ENCODE measurements at regions not wholly inside any gene's neighbourhood (a gene's known extent, or its start where the extent isn't known, plus 50 kb on each side); places are given as distances from the start of the nearest gene placed in this dataset.

DNA sequence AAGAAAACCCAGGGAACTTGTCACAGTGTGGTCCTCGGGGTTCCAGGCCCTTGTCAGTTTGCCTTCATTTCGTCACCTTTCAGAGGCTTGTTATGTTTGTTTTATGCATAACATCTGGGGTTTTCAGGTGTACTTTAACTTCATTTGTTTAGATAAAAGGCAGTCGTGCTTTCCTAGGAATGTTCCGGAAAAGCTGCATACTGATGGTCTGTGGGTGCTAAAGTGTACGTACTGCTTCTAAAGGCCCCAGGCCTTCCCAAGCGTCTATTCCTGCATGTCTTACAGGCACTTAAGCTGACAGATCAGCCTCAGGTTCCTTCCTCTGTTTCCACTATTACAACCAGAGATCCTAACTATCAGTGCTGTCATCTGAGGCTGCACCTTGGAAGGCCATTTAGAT lies 95.6 kb upstream of the ANKH start:
- DNase-seq, result no peak

DNA sequence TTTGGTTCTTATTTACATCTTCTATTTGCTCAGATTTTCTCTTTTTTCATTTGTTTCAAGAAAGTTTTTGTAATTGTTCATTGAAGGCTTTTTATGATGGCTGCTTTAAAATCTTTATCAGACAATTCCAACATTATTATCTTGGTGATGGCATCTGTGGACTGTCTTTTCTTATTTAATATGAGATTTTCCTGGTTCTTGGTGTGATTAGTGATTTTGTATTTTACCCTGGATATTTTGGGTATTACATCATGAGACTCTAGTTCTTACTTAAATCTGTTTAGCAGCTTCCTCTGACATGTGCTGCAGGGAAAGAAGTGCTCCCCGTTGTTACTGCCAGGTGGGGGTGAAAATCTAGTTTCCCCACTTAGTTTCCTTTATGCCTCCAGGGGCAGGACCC lies 94.2 kb upstream of the ANKH start:
- DNase-seq, result no peak

DNA sequence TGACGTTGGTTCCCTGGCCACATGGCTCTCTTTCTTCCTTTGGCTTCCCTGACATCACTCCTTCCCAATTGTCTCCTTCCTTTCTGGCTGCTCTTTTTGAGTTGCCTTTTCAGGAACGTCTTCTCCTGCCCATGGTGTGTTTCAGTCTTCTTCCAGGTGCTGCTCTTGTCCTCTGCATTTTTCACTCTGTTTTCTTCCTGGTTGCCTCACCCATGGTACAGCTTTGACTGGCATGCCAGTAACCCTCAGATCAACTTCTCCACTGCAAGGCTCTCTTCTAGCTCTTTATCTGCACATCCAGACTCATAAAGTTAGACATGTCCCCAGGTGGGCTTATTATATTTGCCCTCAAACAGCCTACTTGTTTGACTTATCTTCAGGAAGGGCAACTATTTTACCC lies 91.0 kb upstream of the ANKH start:
- no peak for DNase-seq

DNA sequence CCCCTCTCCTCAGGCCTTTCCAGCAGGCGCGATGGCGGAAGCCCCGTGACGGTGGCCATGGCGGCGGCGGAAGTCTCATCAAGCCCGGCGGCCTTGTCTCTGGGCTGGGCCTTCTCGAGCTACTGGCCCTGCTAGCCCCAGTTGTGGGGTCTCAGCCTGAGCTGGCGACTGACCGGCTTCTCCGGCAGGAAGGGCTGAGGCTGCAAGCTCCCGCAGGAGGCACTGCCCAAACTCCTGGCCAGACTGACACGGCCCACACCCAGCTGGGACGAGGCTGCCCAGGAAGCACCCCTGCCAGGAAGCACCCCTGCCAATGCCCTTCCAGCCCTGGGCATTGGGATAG lies 88.5 kb upstream of the ANKH start:
- no peak for DNase-seq

DNA sequence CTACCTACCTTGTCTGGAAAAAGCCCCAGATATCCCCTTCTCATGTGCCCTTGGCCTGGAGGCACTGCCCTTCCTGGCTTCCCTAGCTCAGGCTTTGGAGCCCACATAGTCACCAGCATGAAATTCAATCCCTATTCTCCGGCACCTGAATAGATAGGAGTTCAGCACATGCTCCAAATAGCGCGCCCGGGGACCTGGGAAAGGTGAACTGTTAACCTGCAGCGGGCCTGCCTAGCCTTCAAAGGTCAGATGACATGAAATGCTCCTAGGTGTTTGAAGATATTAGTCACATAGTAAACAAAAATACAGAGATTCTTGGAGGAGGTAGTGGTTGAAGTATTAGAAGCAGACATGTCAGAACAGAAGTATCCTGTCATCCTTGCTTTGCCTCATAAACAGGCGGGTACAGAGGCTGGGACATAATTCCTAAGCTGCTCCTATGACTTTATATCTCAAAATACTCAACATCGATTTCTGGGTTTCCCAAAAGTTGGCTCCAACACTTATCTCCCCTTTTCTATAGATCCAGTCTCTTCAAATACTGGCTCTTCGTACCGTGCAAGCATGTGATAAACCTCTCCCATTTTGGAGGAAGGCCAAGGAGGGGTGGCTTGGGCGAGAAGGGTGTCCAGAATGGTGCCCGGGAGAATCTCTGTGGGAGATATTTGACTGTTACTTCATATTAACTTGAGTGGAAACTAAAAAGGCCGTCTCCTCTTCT lies 88.0 kb upstream of the ANKH start:
- DNase-seq, result no peak

DNA sequence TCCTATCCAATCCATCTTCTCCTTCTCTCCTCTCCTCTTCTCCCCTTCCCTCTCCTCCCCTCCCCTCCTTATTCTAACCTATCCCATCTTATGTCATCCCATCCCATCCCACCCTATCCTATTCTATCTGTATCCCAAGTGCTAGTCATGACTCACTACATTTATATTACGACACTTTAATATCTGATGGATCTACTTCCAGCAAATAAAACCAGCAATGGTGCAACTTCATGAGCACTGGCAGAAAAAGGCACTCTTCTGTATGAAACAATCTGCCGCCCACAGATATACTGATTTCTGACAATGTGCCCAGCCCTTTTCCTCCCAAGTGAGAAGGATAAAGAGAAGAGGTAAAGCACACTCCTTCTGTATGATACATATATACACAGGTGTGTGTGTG lies 86.6 kb upstream of the ANKH start:
- no peak for DNase-seq

DNA sequence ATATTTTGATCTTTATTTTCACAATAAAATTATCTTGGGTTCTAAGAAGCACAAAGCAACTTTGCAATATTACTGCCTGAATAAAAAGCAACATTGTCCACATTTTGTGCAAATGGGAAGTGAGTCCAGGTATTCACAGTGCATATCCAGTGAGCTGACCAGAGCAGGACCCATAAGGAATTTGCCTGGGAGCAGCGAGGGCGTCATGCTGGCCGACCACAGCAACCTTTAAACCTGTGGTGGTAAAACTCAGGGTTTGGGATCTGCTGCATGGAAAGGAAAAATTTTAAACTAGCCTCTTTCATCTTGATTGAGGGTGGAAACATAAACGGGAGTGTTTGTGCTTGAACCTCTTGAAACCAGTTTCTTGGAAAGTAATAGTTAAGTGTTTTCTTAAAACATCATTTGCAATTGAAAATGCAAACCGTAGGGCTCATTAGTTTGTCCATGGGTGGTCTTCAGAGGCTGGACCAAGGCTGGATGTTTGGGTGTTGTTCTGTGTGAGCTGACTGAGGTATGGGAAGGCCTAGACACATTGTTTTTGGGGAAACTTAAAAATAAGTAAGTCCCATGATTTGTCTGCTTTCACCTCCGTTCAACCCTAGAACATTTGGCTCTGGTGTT lies 85.0 kb upstream of the ANKH start:
- DNase-seq, result no peak

DNA sequence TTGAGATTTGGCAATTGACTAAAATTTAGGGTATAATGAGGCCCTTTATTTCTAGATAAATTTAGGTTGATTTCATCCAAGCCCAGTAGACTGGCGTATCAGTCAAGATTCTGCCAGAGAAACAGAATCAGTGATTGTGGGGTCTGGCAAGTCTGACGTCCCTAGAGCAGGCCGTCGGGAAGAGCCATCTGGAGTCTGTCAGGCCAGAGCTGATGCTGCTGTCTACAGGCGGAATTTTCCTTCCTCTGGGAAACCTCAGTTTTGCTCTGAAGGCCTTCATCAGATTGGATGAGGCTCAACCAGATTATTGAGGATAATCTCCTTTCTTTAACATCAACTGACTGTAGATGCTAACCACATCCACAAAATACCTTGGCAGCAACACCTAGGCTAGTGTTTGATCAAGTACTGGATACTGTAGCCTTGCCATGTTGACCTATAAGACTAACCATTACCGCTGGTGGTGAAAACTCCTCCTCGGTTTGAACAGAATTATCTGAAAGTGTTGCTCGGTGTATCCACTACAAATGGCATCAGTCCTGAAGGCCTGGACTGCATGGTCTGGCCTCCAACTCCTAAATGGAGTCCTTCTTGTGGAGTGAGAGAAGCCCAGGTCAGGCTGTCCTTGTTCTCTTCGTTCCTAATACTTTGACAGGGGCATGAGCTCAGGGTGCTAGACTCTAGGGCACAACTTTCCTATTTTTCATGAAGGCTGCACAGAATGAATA lies 83.2 kb upstream of the ANKH start:
- no peak for DNase-seq

DNA sequence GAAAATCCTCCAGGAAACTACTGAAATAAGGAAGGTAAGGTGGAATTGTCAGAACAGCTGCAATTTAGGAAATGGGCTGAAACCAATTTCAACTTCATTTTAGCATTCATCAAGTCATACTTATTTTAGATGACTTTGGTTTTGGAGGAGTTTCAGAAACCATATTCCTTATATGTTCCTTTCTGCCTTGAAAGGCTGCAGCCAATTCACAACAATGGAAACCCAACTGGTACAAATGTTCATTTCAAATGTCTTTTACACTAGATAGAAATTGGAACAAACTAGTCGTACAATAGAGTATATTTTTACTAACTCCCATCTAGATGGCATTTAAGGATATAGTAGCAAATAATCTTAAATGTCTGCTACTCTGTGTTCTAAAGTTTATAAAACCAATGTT lies 82.6 kb upstream of the ANKH start:
- no peak for DNase-seq

DNA sequence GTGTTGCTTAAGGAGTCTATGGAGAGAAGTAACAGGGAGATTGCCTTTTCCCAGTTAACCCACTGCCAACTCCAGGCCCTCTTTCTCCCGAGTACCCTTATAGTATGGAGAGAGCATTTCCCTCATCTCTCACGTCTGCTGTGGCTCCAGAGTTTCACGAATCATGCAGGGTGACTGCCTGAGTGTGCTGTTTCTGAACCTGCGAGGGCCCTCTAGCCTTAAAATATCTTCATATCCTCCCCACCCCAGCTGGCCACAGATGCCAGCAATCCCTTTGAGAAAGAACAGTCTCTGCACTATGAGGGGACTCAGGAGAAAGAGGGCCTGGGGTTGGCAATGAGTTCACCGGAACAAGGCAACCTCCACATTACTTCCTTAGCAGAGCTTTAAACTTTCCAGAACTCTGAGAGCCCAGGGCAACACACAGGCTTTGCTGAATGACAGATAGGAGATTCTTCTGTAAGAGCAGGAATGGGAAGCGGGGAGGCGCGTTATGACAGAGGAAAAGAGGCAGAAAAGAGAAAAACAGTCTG lies 81.6 kb upstream of the ANKH start:
- DNase-seq, result no peak

DNA sequence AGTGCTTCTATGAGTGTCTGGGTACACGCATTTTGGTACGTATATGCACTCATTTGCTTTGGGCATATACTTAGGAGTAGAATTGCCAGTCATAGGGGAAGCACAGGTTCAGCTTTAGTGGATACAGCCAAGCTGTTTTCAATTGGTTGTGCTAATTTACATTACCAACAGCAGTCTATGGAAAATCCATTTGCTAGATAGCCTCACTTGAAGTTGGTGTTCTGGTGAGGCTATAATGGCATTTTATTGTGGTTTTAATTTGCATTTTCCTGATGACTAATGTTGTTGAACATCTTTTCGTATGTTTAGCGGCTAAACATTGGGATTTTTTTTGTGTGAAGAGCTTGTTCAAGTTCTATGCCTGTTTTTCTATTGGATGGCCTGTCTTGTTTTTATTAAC lies 76.8 kb upstream of the ANKH start:
- no peak for DNase-seq

DNA sequence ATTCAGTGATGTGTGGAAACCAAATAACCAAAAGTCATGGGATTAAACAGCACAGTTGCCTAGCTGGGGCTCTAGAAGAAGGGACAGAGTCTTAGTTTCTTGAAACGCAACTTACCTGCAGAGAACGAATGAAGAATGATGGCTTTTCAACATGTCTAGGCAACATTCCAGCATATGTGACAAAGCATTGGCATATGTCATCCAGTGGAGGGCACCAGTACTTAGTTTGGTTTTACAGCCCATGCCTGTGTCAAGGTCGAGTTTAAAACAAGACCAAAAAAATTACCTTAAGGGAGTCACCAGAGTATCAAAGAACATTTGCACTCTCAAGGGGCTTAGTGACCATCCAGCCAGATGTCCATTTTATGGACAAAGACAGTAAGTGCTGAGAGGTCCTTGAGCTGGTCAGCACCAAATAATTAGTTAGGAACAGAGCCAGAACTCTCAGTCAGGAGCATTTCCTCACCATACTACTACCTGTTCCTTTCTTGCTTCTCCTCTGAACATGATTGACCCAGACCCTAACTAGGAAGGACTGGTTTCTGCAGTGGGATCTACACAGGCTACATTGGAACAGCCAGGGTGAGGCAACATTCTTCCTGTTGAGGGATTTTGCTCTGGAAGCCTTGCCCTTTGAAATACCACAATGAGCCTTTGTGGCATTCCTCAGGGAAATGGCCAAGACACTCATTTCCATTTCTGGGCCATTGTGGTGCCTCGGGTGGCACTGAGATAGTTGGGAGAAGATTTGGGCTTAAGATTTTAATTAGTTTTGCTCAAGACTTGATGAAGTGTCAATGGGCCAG lies 75.4 kb upstream of the ANKH start:
- no peak for DNase-seq

DNA sequence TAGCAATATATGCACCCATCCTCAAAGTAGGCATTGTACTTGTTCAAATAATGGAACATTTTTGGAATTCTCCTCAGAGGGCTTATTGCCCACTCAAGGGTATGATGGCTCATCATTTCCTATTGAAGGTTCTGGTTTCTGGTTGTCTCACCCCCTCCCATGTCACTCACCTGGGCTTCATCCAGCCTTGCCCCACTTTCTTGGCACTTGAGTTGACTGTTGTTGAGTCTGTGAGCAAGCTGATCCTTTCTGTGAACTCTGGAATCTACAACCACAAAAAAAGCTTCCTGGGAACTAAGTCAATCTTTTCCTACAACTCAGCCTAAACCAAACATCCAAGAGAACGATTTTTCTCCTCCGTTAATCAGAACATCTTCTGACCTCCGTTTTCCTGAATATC lies 73.9 kb upstream of the ANKH start:
- DNase-seq, result no peak

DNA sequence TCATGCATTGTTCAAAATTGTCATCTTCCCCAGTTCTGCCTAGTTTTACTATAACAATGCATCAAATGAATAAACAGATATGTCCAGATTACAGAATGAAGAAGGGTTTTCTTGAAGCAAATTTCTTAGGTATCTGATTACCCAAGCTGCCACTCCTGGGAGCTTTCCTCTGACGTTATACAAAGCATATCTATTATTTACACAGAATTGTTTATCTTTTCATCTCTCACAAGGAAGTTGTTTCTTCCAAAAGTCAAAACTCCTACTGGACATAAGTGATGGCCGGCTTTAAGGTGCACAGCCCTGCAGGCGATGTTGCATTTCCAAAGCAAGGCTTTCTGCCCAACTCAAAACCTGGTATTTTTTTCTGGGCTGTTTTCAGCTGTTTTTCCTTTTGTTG lies 73.4 kb upstream of the ANKH start:
- no peak for DNase-seq

DNA sequence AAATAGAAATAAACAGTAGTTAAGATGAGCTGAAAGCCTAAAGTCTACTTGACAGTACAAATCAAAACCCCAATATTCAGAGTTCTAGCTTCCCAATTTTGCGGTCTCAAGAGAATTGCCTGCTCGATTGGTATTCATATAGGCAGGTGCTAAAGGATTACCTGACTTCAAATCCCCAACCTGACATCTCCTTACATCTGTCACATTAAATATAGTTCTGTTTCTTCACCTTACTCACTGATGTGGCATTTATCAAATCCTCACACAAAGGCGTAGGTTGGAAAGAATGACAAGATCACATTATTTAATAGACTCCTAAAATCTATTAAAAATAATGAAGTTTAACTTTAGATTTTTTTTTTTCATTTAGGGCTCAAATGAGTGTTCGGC lies 72.8 kb upstream of the ANKH start:
- no peak for DNase-seq

DNA sequence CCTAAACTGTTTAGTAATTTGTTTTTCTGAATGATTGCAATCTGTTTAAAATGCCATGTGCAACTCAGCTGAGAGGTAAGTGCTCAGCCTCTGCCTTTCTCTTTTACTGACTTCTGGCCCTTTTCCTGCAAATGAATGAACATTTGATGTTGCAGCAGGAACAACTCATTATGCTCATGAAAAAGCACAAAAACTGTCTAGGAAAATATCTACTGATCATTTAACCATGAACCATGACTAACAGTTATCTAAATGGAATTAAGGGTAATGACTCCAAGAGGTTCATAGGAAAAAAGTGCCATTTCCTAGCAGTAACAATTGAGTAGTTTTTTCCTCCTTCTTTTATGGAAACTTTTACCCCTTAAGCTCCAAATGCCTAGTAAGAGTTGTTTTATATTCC lies 70.6 kb upstream of the ANKH start:
- DNase-seq, result no peak

DNA sequence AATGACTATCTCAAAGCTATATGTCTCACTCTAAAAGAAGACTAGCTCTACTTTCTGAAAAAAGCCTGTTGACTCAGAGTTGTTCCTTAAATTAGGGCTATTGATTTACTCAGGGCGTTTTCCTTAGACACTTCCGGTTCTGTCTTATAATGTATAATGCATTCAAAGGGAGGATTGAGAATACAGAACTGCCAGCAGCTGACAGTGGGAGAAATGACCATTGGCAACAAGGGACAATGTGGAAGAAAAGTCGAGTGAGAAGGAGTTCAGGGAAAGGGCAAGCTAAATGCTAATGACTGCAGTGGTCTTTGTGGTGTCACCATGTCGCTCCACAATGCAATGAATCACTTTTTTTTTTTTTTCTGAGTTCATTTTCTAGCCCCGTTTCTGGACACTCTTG lies 65.7 kb upstream of the ANKH start:
- DNase-seq, result no peak

DNA sequence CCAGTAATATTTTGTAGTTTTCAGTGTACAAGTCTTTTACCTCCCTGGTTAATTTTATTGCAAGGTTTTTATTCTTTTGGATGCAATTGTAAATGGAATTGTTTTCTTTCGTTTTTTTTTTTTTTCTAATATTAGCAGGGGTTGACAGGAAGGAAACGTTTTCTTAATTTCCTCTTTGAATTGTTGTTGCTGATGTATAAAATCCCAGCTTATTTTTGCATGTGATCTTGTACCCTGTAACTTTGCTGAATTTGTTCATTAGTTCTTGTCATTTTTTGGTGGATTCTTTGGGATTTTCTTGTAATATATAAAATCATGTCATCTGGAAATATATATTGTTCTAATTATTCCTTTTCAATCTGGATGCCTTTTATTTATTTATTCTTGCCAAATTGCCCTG lies 65.0 kb upstream of the ANKH start:
- DNase-seq, result no peak

DNA sequence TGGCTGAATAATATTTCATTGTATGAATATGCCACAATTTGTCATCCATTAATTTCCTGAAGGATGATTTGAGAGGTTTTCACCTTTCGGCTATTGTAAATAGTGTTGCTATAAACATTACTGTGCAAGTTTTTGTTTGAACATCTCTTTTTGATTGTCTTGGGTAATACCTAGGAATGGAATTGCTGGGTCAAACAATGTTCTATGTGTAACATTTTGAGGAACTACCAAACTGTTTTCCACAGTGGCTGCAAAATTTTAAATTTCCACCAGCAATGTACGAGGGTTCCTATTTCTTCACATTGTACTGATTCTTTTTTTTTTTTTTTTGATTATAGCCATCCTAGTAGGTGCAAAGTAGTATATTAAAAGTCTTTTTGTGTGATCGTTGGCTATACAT lies 63.8 kb upstream of the ANKH start:
- no peak for DNase-seq

DNA sequence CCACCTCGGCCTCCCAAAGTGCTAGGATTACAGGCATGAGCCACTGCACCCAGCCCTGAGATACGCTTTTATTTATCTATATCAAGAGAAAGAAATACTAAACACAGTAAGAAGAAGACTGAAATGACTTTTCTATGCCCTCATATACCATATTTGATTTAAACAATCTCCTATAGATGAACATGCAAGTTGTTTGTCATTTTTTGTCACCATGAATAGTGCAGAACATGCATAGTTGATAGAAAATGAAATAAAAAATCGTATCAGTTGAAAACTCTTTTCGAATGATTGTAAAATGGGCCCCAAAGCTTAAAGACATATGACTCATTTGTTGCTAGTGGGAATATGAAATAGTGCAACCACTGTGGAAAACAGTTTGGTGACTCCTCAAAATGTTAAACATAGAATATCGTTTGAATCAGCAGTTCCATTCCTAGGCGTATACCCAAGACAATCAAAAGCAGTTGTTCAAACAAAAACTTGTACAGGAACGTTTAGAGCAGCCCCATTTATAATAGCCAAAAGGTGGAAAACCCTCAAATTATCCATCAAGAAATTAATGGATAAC lies 61.4 kb upstream of the ANKH start:
- DNase-seq, result no peak

DNA sequence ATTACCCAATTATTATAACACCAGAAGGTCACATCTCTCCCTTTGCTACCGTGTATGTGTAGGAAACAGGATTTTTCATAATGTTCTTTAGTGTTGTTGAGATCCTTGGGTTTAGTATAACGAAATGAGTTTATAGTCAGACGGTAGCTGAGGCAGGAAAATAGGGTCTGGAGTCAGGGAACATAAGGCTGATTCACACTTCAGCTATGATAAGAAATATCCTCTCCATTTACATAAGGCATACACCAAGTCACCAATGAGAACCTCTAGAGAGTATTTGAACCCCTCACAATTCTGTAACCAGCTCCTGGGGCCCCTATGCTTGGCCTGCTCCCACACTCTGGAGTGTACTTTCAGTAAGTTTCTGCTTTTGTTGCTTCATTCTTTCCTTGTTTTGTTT lies 58.9 kb upstream of the ANKH start:
- no peak for DNase-seq

DNA sequence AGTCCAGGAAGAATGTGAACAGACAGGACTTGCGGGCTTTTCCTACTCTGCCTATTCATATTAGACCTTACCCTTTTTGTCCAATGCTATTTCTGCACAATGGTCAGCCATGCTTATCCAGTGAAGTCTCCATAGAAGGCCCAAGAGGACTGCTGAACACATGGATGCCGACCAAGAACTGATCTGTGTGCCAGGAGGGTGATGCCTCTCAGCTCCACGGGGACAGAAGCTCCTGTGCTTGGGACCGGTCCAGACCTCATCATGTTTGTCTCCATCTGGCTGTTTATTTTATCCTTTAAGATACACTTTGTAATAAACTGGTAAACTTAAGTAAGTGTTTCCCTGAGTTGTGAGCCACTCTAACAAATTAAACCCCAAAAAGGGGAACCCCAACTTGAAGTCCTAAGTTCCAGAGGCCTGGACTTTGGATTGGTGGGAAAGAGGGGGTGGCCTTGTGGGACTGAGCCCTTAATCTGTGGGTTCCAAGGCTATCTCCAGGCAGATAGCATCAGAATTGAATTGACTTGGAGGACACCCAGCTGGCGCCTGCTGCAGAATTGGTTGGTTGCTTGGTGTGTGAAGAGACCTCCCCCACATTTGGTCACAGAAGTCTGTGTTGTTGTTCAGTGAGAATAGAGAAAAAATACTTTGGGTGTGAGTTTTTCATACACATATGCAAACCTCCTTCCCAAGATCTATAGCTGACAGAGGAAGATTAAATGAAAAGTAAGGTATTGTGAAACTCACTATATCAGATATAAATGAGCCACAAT lies 57.9 kb upstream of the ANKH start:
- DNase-seq, result no peak

Data from stimulated activated CD4-positive, alpha-beta T cell treated with anti-CD3 and anti-CD28 coated beads, Interleukin-12 subunit alpha, Interleukin-12 subunit beta, amount 100 ng/mL, for 4 hours (primary cell).